Liver (tissue), 3 donors: ENCODE measurements at regions not wholly inside any gene's neighbourhood (a gene's known extent, or its start where the extent isn't known, plus 50 kb on each side); places are given as distances from the start of the nearest gene placed in this dataset.

Experiments used
- EGR1 ChIP-seq, 2 donors: IDR thresholded peaks; 2 replicates each; pipeline ENCODE4 v1.6.1; 2016 to 2018; ENCODE audit warnings: antibody characterized with exemption in 2 of 2, low read depth in 2 of 2
- GABPA ChIP-seq, 2 donors: IDR thresholded peaks in 1 of 2; conservative IDR thresholded peaks in 1 of 2; 2 replicates each; pipeline ENCODE4 v1.6.1; 2016; ENCODE audit warnings: antibody characterized with exemption in 2 of 2, mild to moderate bottlenecking in 1 of 2, moderate library complexity in 1 of 2
- JUND ChIP-seq, 2 donors: IDR thresholded peaks; 2 replicates each; pipeline ENCODE4 v1.6.1; 2016; ENCODE audit warnings: antibody characterized with exemption in 2 of 2
- MAX ChIP-seq: IDR thresholded peaks from 2 replicates; pipeline ENCODE4 v1.6.1; 2016; ENCODE audit warnings: antibody characterized with exemption
- RAD21 ChIP-seq, 2 donors: IDR thresholded peaks; 2 replicates each; pipeline ENCODE4 v1.6.1; 2016; ENCODE audit warnings: antibody characterized with exemption in 2 of 2, mild to moderate bottlenecking in 2 of 2
- REST ChIP-seq: IDR thresholded peaks from 2 replicates; pipeline ENCODE4 v1.6.1; 2016; ENCODE audit warnings: antibody characterized with exemption, mild to moderate bottlenecking
- RXRA ChIP-seq, 2 donors: IDR thresholded peaks; 2 replicates each; pipeline ENCODE4 v1.6.1; 2017 to 2018; ENCODE audit warnings: antibody characterized with exemption in 2 of 2, mild to moderate bottlenecking in 1 of 2
- SP1 ChIP-seq: IDR thresholded peaks from 2 replicates; pipeline ENCODE4 v1.6.1; 2018; ENCODE audit warnings: antibody characterized with exemption, mild to moderate bottlenecking
- TAF1 ChIP-seq: conservative IDR thresholded peaks from 2 replicates; pipeline ENCODE4 v1.6.1; 2016; ENCODE audit warnings: antibody characterized with exemption, mild to moderate bottlenecking
- ZBTB33 ChIP-seq: IDR thresholded peaks from 2 replicates; pipeline ENCODE4 v1.6.1; 2016; ENCODE audit warnings: antibody characterized with exemption
- TF ChIP-seq, protein P1 (sequence below): fragments of 150-350 bp; IDR thresholded peaks from 2 replicates; pipeline ENCODE4 v1.5.1; 2017; ENCODE audit warnings: improper control_type of control experiment, low read depth, low read length; ENCODE audit not compliant: missing input control
- TF ChIP-seq, protein P2 (sequence below): IDR thresholded peaks from 2 replicates; pipeline ENCODE4 v1.6.1; 2016; ENCODE audit warnings: antibody characterized with exemption
- donor health status: healthy.
- donor health status: healthy.

DNA sequence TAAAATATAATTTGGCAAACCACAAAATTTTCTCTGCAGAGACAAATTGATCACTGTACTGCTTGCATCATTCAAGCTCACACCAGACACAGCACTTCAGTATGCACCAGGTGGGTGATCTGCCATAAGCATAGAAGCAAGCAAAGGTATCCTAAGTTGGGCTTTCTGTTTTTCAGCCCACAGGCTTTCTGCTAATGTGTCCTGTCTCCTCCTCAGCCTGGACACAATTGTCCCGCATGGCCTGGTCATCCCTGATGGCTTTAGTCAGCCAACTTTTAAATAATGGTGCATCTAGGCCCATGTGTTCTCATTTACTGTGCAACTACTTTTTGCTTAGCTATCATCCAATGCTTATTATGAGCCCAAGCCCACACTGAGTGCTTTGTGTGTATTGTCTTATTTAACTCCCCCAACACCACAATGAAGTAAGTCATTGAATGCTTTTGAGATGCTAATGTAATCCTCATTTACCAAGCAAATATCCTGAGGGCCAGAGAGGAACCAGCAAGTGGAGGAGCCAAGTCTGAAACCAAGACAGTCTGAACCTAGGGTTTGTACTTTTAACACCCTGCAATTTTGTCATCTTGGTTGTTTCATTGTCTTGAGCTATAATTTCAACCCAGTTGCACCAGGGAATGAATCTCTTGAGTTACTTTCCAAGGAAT, 111.2 kb upstream of the SETBP1 start:
- no peak for TF ChIP-seq MAX
- TF ChIP-seq, protein P1, sequence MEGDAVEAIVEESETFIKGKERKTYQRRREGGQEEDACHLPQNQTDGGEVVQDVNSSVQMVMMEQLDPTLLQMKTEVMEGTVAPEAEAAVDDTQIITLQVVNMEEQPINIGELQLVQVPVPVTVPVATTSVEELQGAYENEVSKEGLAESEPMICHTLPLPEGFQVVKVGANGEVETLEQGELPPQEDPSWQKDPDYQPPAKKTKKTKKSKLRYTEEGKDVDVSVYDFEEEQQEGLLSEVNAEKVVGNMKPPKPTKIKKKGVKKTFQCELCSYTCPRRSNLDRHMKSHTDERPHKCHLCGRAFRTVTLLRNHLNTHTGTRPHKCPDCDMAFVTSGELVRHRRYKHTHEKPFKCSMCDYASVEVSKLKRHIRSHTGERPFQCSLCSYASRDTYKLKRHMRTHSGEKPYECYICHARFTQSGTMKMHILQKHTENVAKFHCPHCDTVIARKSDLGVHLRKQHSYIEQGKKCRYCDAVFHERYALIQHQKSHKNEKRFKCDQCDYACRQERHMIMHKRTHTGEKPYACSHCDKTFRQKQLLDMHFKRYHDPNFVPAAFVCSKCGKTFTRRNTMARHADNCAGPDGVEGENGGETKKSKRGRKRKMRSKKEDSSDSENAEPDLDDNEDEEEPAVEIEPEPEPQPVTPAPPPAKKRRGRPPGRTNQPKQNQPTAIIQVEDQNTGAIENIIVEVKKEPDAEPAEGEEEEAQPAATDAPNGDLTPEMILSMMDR, result no peak
- no peak for TF ChIP-seq ZBTB33
- no peak for TF ChIP-seq JUND (IDR thresholded peaks at IDR 0.05)
- TF ChIP-seq REST, result no peak
- no peak for TF ChIP-seq TAF1
- TF ChIP-seq RXRA (IDR thresholded peaks at IDR 0.05), result no peak
- no peak for TF ChIP-seq RAD21 (IDR thresholded peaks at IDR 0.05)
- TF ChIP-seq SP1, result no peak
- no peak for TF ChIP-seq EGR1 (IDR thresholded peaks at IDR 0.05; ENCODE audit: low read depth in 2 of 2)
- TF ChIP-seq, protein P2, sequence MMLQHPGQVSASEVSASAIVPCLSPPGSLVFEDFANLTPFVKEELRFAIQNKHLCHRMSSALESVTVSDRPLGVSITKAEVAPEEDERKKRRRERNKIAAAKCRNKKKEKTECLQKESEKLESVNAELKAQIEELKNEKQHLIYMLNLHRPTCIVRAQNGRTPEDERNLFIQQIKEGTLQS, result no peak
- TF ChIP-seq GABPA (IDR thresholded peaks at IDR 0.05 in 1 of 2, conservative IDR thresholded peaks at IDR 0.05 in 1 of 2), result no peak
